GM12878 (cell line): ENCODE measurements at regions not wholly inside any gene's neighbourhood (a gene's known extent, or its start where the extent isn't known, plus 50 kb on each side); places are given as distances from the start of the nearest gene placed in this dataset.

Experiments
- ATAC-seq: fragments of 200-7000 bp; cut with Tn5 transposase; 3 replicates; pipeline ENCODE4 v1.9.1; 2020; ENCODE audit warnings: mild to moderate bottlenecking, moderate library complexity
- BruUV-seq: library from RNA; stranded (reverse); fragments of 400-500 nt; replicated peaks from 2 replicates; lab custom pipeline; 2021; lab: Mats Ljungman, UMichigan
- CTCF ChIA-PET: fragments of 300-600 bp; sonication (Branson Sonifier 250); formaldehyde crosslinking; extraction: SDS; loops from one replicate; lab custom pipeline; 2021; ENCODE audit warnings: inconsistent platforms; lab: Yijun Ruan, JAX
- POLR2A ChIA-PET: fragments of 350-600 bp; formaldehyde crosslinking; extraction: SDS; loops from one replicate; lab custom pipeline; 2021; ENCODE audit warnings: inconsistent platforms; lab: Charles Lee
- RAD21 ChIA-PET: fragments of 300-600 bp; sonication (Branson Sonifier 250); formaldehyde crosslinking; loops from one replicate; lab custom pipeline; 2023; ENCODE audit warnings: antibody characterized with exemption; ENCODE audit not compliant: unreplicated experiment; lab: Charles Lee
- SMC1A ChIA-PET: fragments of 300-600 bp; sonication (Branson Sonifier 250); formaldehyde crosslinking; loops from one replicate; lab custom pipeline; 2023; ENCODE audit not compliant: unreplicated experiment, uncharacterized antibody; lab: Charles Lee
- DNase-seq: peaks from one replicate; pipeline ENCODE4 v3.0.0-alpha.2; 2011; ENCODE audit warnings: low read depth, low spot score
- FAIRE-seq: peaks from 3 replicates; lab custom pipeline; 2011; peaks lifted over from hg19 to GRCh38; lab: Jason Lieb, UNC
- H2AFZ ChIP-seq: 2 replicates; pipeline ENCODE4 v1.6.0; 2011; ENCODE audit warnings: low read depth, low read length, control low read depth; ENCODE audit not compliant: control insufficient read depth
- H3K27ac ChIP-seq: 2 replicates; pipeline ENCODE4 v1.5.1; 2011; ENCODE audit warnings: control low read depth; ENCODE audit not compliant: control insufficient read depth, insufficient read depth
- H3K27me3 ChIP-seq, 2 experiments: replicated peaks in 1 of 2; 2 replicates each; pipeline versions ENCODE4 v1.6.0 to v1.6.1; 2011; ENCODE audit warnings: low read length in 1 of 2; ENCODE audit not compliant: control insufficient read depth in 2 of 2, insufficient read depth in 2 of 2
- H3K36me3 ChIP-seq, 2 experiments: 2 replicates each; pipeline ENCODE4 v1.5.1; 2011; ENCODE audit warnings: low read length in 1 of 2; ENCODE audit not compliant: control insufficient read depth in 2 of 2, insufficient read depth in 2 of 2
- H3K4me1 ChIP-seq: 2 replicates; pipeline ENCODE4 v1.6.1; 2011; ENCODE audit warnings: mild to moderate bottlenecking, low read length, moderate library complexity, mixed read lengths; ENCODE audit not compliant: control insufficient read depth, insufficient read depth
- H3K4me2 ChIP-seq: 2 replicates; pipeline ENCODE4 v1.6.0; 2011; ENCODE audit warnings: control low read depth; ENCODE audit not compliant: control insufficient read depth, insufficient read depth
- H3K4me3 ChIP-seq: fragments of 200-600 bp; sonication (generic); 2 replicates; pipeline ENCODE4 v1.5.1; 2016
- H3K79me2 ChIP-seq: 2 replicates; pipeline ENCODE4 v1.6.0; 2011; ENCODE audit warnings: low read length; ENCODE audit not compliant: control insufficient read depth, insufficient read depth
- H3K9ac ChIP-seq: 2 replicates; pipeline ENCODE4 v1.8.0; 2011; ENCODE audit warnings: low read length, control low read depth, mixed read lengths; ENCODE audit not compliant: control insufficient read depth, insufficient read depth
- H3K9me3 ChIP-seq: replicated peaks from 3 replicates; pipeline ENCODE4 v1.5.1; 2011; ENCODE audit warnings: mild to moderate bottlenecking, low read length; ENCODE audit not compliant: control insufficient read depth, insufficient read depth
- H4K20me1 ChIP-seq: 2 replicates; pipeline ENCODE4 v1.6.0; 2011; ENCODE audit not compliant: control insufficient read depth, insufficient read depth
- SMC3 ChIP-seq: IDR thresholded peaks from 2 replicates; pipeline ENCODE4 v1.6.1; 2011; ENCODE audit warnings: low read length, improper control_type of control experiment, borderline replicate concordance
- WGBS: methylation state at CpG from one replicate; pipeline ENCODE4 v1.1.6; 2016; ENCODE audit warnings: low lambda C conversion rate; ENCODE audit not compliant: insufficient replicate concordance, insufficient coverage; ENCODE audit errors: missing lambda C conversion rate; 5-methylcytosine and 5-hydroxymethylcytosine counted together
- in situ Hi-C: fragments of 300-500 bp; cut with MboI; formaldehyde crosslinking; loops from 9 replicates; pipeline ENCODE4 v1.14.3; 2018; ENCODE audit warnings: mixed read lengths
- intact Hi-C: fragments of 100-400 bp; cut with micrococcal nuclease; formaldehyde crosslinking; loops from one replicate; pipeline ENCODE4 v1.14.2; 2022; ENCODE audit not compliant: unreplicated experiment
- TF ChIP-seq, protein P1 (sequence below), 3 experiments: IDR thresholded peaks in 2 of 3; conservative IDR thresholded peaks in 1 of 3; 2 replicates each; pipeline ENCODE4 v1.5.1; 2011; ENCODE audit warnings: low read depth in 3 of 3, low read length in 3 of 3, mild to moderate bottlenecking in 3 of 3, control low read depth in 2 of 3, moderate library complexity in 2 of 3, inconsistent platforms in 1 of 3, mixed read lengths in 1 of 3; ENCODE audit not compliant: control insufficient read depth in 2 of 3, insufficient read depth in 1 of 3; ENCODE audit errors: extremely low read depth in 1 of 3

GRCh38 chr17:73952480-73953205 is 250.8 kb upstream of the RPL38 start:
- Histone ChIP-seq H3K79me2 (no peaks in the 10 kb centered on the region), H3K27me3 (peaks cover 0 to 4% of the 10 kb centered on the region in 2 experiments; a peak in 3 of 4 replicates), H3K4me3 (no peak overlapping the region), H4K20me1 (no peaks in the 10 kb centered on the region), H3K9me3 (no peaks in the 10 kb centered on the region), H3K36me3 (no peaks in the 10 kb centered on the region), H3K9ac (no peak overlapping the region), H3K4me2 (no peak overlapping the region), H3K27ac (no peak overlapping the region), H2AFZ (no peak overlapping the region), H3K4me1 (no peaks in the 10 kb centered on the region)
- TF ChIP-seq, protein P1, sequence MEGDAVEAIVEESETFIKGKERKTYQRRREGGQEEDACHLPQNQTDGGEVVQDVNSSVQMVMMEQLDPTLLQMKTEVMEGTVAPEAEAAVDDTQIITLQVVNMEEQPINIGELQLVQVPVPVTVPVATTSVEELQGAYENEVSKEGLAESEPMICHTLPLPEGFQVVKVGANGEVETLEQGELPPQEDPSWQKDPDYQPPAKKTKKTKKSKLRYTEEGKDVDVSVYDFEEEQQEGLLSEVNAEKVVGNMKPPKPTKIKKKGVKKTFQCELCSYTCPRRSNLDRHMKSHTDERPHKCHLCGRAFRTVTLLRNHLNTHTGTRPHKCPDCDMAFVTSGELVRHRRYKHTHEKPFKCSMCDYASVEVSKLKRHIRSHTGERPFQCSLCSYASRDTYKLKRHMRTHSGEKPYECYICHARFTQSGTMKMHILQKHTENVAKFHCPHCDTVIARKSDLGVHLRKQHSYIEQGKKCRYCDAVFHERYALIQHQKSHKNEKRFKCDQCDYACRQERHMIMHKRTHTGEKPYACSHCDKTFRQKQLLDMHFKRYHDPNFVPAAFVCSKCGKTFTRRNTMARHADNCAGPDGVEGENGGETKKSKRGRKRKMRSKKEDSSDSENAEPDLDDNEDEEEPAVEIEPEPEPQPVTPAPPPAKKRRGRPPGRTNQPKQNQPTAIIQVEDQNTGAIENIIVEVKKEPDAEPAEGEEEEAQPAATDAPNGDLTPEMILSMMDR (IDR thresholded peaks at IDR 0.05 in 2 of 3, conservative IDR thresholded peaks at IDR 0.05 in 1 of 3; ENCODE audit: control insufficient read depth in 2 of 3, extremely low read depth in 1 of 3, insufficient read depth in 1 of 3, low read depth in 3 of 3, low read length in 3 of 3), result peak in 1 of 3 experiments; percentile 24; a peak in 2 of 6 replicates
- no peak for TF ChIP-seq SMC3
- CTCF ChIA-PET, result no interaction called here
- intact Hi-C loops (no loop called here), in situ Hi-C loops (no loop called here)
- FAIRE-seq, result no peak
- RAD21 ChIA-PET, result no interaction called here
- POLR2A ChIA-PET, result no interaction called here
- DNase-seq, result no peak
- SMC1A ChIA-PET, result no interaction called here
- peak; percentile 49 for ATAC-seq
- no TSS peak for BruUV-seq
- 6% methylated on average over 33 of the region's 67 CpGs for WGBS
